Hepatocyte (in vitro differentiated cells): ENCODE measurements at regions not wholly inside any gene's neighbourhood (a gene's known extent, or its start where the extent isn't known, plus 50 kb on each side); places are given as distances from the start of the nearest gene placed in this dataset.
A peak's percentile ranks its signal among the peaks of the same experiment; 100 is the strongest.

ENCODE experiments used
- DNase-seq: peaks from one replicate; pipeline ENCODE4 v3.0.0-alpha.2; 2016; ENCODE audit warnings: low spot score
- H2AFZ ChIP-seq: fragments of 200-600 bp; sonication (generic); 2 replicates; pipeline ENCODE4 v1.6.0; 2016; ENCODE audit warnings: antibody characterized with exemption, mild to moderate bottlenecking
- H3K27ac ChIP-seq: fragments of 200-600 bp; sonication (generic); 2 replicates; pipeline ENCODE4 v1.5.1; 2016; ENCODE audit warnings: mild to moderate bottlenecking
- H3K27me3 ChIP-seq: fragments of 200-600 bp; sonication (generic); 2 replicates; pipeline ENCODE4 v1.6.1; 2016
- H3K36me3 ChIP-seq: fragments of 200-600 bp; sonication (generic); replicated peaks from 2 replicates; pipeline ENCODE4 v1.5.1; 2016; ENCODE audit warnings: low read depth; ENCODE audit not compliant: insufficient read depth
- H3K4me1 ChIP-seq: fragments of 200-600 bp; sonication (generic); 2 replicates; pipeline ENCODE4 v1.5.1; 2016; ENCODE audit warnings: mild to moderate bottlenecking, moderate library complexity; ENCODE audit not compliant: insufficient read depth
- H3K4me2 ChIP-seq: fragments of 200-600 bp; sonication (generic); 2 replicates; pipeline ENCODE4 v1.6.0; 2016
- H3K4me3 ChIP-seq: fragments of 200-600 bp; sonication (generic); 2 replicates; pipeline ENCODE4 v1.5.1; 2016; ENCODE audit warnings: mild to moderate bottlenecking
- H3K79me2 ChIP-seq: fragments of 200-600 bp; sonication (generic); 2 replicates; pipeline ENCODE4 v1.6.0; 2017; ENCODE audit warnings: mild to moderate bottlenecking
- H3K9me2 ChIP-seq: fragments of 200-600 bp; sonication (generic); replicated peaks from 2 replicates; pipeline ENCODE4 v1.6.0; 2017; ENCODE audit warnings: mild to moderate bottlenecking; ENCODE audit not compliant: insufficient read depth
- H3K9me3 ChIP-seq: fragments of 200-600 bp; sonication (generic); 2 replicates; pipeline ENCODE4 v1.5.1; 2016; ENCODE audit warnings: low read depth, mild to moderate bottlenecking
- H4K20me1 ChIP-seq: fragments of 200-600 bp; sonication (generic); 2 replicates; pipeline ENCODE4 v1.6.0; 2016; ENCODE audit warnings: mild to moderate bottlenecking; ENCODE audit not compliant: insufficient read depth, poor library complexity, severe bottlenecking
- EZH2 ChIP-seq: fragments of 200-600 bp; sonication (generic); IDR thresholded peaks from 2 replicates; pipeline ENCODE4 v1.6.1; 2016; ENCODE audit warnings: antibody characterized with exemption, mild to moderate bottlenecking, borderline replicate concordance
- EZH2phosphoT487 ChIP-seq: fragments of 200-600 bp; sonication (generic); IDR thresholded peaks from one replicate; pipeline ENCODE4 v1.6.1; 2018; ENCODE audit warnings: antibody characterized with exemption, mild to moderate bottlenecking, low read depth, moderate library complexity; ENCODE audit not compliant: unreplicated experiment, severe bottlenecking
- WGBS: methylation state at CpG from one replicate; pipeline ENCODE4 v1.1.6; 2016; ENCODE audit warnings: low lambda C conversion rate; ENCODE audit errors: missing lambda C conversion rate; 5-methylcytosine and 5-hydroxymethylcytosine counted together
- TF ChIP-seq, protein P1 (sequence below): fragments of 200-600 bp; sonication (generic); IDR thresholded peaks from 2 replicates; pipeline ENCODE4 v1.5.1; 2016; ENCODE audit warnings: antibody characterized with exemption, mild to moderate bottlenecking; ENCODE audit not compliant: poor library complexity

DNA sequence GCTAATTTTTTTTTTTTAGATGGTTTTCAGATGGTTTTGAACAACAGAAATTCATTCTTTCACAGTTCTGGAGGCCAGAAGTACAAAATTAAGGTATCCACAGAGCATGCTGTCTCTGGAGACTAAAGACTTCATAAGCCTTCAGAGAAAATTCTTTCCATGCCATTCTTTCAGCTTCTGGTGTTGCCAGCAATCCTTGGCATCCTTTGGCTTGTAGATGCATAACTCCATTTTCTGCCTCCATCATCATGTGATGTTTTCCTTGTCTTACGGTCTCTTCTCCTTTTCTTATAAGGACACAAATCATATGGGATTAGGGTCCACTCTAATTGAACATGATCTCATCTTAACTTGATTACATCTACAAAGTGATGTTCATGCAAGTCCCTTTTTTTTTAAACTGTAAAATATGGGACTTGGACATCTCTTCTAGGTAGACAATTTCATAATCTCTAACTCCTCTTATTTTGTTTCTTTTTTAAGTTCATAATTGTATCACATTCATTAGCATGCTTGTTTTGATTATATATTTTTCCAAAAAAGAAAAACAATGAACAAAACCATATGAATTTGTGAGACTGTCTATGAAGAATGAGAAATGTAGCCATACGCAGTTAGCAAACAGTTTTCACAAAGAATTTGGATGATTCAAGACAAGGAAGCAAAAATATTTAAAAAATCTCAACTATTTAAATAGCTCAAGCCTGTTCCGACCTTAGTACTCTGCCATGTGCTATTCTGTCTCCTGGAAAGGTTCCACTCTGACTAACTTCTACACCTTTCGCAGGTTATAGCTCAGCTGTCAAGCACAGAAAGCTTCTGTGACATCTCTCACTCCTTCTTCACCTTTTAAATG is 53.1 kb upstream of the GIMD1 start:
- H3K4me1 ChIP-seq, result no peaks in the 10 kb centered on the region
- no peaks in the 10 kb centered on the region for H3K9me2 ChIP-seq
- no peaks in the 10 kb centered on the region for H3K36me3 ChIP-seq
- H4K20me1 ChIP-seq, result no peaks in the 10 kb centered on the region
- no peak overlapping the region for H3K4me3 ChIP-seq
- TF ChIP-seq EZH2, result no peak
- TF ChIP-seq EZH2phosphoT487, result no peak
- TF ChIP-seq, protein P1, sequence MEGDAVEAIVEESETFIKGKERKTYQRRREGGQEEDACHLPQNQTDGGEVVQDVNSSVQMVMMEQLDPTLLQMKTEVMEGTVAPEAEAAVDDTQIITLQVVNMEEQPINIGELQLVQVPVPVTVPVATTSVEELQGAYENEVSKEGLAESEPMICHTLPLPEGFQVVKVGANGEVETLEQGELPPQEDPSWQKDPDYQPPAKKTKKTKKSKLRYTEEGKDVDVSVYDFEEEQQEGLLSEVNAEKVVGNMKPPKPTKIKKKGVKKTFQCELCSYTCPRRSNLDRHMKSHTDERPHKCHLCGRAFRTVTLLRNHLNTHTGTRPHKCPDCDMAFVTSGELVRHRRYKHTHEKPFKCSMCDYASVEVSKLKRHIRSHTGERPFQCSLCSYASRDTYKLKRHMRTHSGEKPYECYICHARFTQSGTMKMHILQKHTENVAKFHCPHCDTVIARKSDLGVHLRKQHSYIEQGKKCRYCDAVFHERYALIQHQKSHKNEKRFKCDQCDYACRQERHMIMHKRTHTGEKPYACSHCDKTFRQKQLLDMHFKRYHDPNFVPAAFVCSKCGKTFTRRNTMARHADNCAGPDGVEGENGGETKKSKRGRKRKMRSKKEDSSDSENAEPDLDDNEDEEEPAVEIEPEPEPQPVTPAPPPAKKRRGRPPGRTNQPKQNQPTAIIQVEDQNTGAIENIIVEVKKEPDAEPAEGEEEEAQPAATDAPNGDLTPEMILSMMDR, result no peak
- H3K27ac ChIP-seq, result no peak overlapping the region
- no peaks in the 10 kb centered on the region for H3K9me3 ChIP-seq
- DNase-seq, result peak; percentile 40
- no peaks in the 10 kb centered on the region for H3K27me3 ChIP-seq
- H3K79me2 ChIP-seq, result no peaks in the 10 kb centered on the region
- no peak overlapping the region for H2AFZ ChIP-seq
- 52% methylated on average over 4 of the region's 4 CpGs for WGBS
- H3K4me2 ChIP-seq, result no peak overlapping the region

DNA sequence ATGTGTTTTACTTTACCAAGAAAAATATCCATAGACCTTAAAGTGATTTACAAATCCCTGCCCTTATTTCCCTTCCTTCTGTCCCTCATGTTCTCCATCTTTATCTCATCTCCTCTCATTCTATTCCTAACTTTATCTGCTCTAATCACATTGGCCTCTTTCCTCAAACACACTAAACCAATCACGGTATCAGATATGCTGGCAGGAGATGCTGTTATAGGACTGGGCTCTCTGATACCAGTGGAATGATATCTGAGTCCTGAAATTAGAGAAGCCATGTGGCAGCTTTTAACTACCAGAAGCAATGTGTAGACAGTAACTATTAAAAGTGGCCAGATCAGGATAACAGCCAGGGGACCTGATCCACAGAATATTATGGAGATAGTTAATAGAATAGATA is 49.9 kb upstream of the GIMD1 start:
- DNase-seq, result no peak
- Histone ChIP-seq H4K20me1 (no peaks in the 10 kb centered on the region), H3K9me2 (no peaks in the 10 kb centered on the region), H3K36me3 (no peaks in the 10 kb centered on the region), H3K79me2 (no peaks in the 10 kb centered on the region), H3K9me3 (no peaks in the 10 kb centered on the region), H2AFZ (no peak overlapping the region), H3K4me2 (no peak overlapping the region), H3K27me3 (no peaks in the 10 kb centered on the region), H3K4me3 (no peak overlapping the region), H3K4me1 (no peaks in the 10 kb centered on the region), H3K27ac (no peak overlapping the region)
- TF ChIP-seq EZH2, result no peak
- TF ChIP-seq EZH2phosphoT487, result no peak
- TF ChIP-seq, protein P1, result no peak
- WGBS, result 12% methylated on average over 1 of the region's 1 CpG
